Left lobe of liver (tissue), 2 donors: ENCODE measurements at regions not wholly inside any gene's neighbourhood (a gene's known extent, or its start where the extent isn't known, plus 50 kb on each side); places are given as distances from the start of the nearest gene placed in this dataset.
A peak's percentile ranks its signal among the peaks of the same experiment; 100 is the strongest.
"Not testable (repeated sequence)": the region's sequence is repeated elsewhere in the genome, so short reads cannot be mapped to it uniquely, and the experiment has no call there.

Experiments
- ATAC-seq: fragments of 200-7000 bp; cut with Tn5 transposase; one replicate; pipeline ENCODE4 v1.9.1; 2020; ENCODE audit warnings: mild to moderate bottlenecking, moderate library complexity
- DNase-seq: peaks from one replicate; pipeline ENCODE4 v3.0.0-alpha.2; 2020; ENCODE audit warnings: low spot score
- donor health status: DM: no; HTN: no; CAD: no; lungs with moderate emphysema.
- donor health status: DM: no; HTN: yes; CAD: no.

DNA sequence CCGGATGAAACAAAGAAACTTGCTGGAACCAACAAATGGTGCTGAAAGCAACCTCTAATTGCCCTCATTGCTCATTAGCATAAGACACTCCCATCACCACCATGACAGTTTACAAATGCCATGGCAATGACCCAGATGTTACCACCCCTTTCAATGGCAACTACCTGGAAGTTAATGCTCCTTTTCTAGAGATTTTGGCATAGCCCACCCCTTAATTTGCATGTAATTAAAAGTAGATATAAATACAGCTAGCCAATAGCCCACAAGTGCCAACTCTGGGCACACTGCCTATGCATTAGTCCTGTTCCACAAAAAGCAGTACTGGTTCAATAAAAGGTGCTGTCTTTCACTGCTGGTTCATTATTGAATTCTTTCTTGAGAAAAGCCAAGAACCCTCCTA lies 410.3 kb upstream of the PPP1R2C start:
- ATAC-seq (no peak), DNase-seq (no peak)

DNA sequence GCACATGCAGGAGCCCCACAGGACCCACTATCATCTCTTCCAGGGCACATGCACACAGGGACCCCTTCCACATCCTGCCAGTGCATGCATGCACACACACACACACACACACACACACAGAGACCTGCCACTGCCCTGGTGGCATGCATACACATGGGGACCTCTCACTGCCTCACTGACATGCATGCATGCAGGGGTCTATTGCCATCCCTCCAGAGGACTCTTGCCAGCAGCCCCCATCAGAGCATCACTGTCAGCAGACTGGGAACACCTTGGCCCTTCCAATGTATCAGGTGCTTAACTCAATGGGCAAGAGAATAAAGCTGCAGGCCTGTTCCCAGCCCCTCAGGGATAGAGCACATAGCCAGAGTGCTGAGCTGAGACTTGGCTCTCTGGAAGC lies 433.6 kb upstream of the PPP1R2C start:
- no peak for DNase-seq
- no peak for ATAC-seq

DNA sequence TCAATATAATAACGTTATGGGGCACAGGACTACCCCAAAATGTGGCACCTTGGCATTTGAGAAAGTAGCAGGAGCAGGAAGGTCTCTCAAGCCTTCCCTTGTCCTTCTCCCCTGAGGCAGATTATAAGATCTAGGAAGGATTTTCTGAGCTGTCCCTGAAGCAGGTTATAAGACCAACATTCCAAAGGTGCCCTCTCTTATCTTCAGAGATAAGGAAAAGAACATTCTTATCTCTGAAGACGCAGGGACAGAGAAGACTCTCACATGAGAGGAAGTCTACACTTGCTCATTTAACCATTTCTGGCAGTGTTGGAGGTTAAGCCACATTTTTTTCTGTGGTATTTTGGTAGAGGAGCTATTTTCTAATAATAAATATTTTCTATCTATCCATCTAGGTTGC lies 437.9 kb upstream of the MAOA start:
- no peak for DNase-seq
- no peak for ATAC-seq

- ATAC-seq (no peak), DNase-seq (no peak)
Measured at GRCh38 chrX:43224496-43224895, 431.6 kb upstream of the MAOA start.

DNA sequence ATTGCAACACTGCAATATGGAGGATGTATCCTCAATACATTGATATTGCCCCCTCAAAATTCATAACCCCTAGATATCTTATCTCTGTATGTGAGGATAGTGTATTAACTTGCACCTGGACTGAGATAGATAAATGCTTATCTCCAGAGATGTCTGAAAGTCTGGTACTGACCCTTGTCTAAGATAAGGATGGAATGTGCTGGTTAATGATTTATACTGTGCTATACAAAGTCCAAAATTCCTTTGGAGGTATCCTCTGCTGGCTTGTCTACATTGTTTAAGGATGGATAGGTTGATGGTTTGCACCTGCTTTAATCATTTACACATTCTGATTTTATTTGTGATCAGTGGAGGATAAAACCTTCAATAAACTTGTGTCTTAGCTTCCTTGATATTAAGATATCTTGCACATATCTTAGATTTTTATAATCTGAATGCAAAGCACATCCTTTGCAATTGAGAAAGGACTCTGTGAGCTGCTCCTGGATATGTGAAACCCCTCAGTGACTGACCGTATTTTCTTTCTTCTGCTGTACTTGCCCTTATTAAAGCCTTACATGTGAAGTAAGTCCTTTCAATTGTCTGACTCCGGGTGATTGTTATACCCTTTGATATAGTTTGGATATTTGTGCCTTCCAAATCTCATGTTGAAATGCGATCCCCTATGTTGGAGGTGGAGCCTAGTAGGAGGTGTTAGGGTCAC lies 430.3 kb upstream of the MAOA start:
- ATAC-seq: peak; percentile 98
- DNase-seq: no peak

- ATAC-seq (no peak), DNase-seq (no peak)
Measured at GRCh38 chrX:43238461-43238945, 417.6 kb upstream of the MAOA start.

GRCh38 chrX:43239356-43239755 lies 416.7 kb upstream of the MAOA start:
- DNase-seq (no peak), ATAC-seq (no peak)

- no peak for ATAC-seq
- no peak for DNase-seq
Measured at GRCh38 chrX:43255596-43255995, 400.5 kb upstream of the MAOA start.

DNA sequence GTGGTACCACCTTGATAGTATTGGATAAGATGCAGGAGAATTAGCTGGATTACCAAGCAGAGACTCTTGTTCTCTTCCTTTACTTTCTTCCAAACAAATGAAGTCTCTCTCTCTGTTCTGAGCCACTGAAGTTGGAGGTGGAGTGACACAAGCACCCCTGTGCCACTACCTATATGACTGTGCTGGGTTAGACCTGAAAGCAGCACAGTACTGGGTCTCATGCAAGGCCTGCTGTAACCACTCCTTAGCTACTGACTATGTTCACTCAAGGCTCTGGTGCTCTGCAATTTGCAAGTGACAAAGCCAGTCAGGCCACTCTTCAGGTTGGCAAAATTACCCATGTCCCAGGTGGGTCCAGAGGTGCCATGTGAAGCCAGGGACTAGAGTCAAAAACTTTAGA lies 389.6 kb upstream of the MAOA start:
- DNase-seq (no peak), ATAC-seq (no peak)

GRCh38 chrX:43267652-43268051 lies 388.4 kb upstream of the MAOA start:
- DNase-seq: no peak

DNA sequence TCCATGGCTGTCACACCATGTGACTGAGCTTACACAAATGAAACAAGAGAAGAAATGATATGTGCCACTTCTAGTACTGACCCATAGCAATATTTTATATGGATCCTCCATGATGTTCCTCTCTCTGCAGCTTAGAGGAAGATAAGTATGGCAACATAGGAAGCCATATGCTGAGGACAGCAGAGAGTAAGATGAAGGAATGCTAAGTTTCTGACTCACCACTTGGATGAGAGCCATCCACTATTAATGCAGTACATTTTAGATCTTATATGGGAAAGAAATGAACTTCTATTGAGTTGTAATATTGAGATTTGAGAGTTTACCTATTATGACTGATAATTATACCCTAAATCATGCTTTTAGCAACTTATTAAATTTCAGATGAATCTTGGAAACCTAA lies 386.9 kb upstream of the MAOA start:
- no peak for DNase-seq
- no peak for ATAC-seq

More at GRCh38 chrX:43267652-43268051, 388.4 kb upstream of the MAOA start:
- no peak for ATAC-seq

- ATAC-seq (no peak), DNase-seq (no peak)
Measured at GRCh38 chrX:43277879-43278278, 378.2 kb upstream of the MAOA start.

- no peak for DNase-seq
Measured at GRCh38 chrX:43278440-43278839, 377.7 kb upstream of the MAOA start.

GRCh38 chrX:43279341-43279808 lies 376.7 kb upstream of the MAOA start:
- no peak for ATAC-seq
- DNase-seq: no peak

More at GRCh38 chrX:43278440-43278839, 377.7 kb upstream of the MAOA start:
- no peak for ATAC-seq

- DNase-seq (no peak), ATAC-seq (no peak)
Measured at GRCh38 chrX:43283187-43283586, 372.9 kb upstream of the MAOA start.

DNA sequence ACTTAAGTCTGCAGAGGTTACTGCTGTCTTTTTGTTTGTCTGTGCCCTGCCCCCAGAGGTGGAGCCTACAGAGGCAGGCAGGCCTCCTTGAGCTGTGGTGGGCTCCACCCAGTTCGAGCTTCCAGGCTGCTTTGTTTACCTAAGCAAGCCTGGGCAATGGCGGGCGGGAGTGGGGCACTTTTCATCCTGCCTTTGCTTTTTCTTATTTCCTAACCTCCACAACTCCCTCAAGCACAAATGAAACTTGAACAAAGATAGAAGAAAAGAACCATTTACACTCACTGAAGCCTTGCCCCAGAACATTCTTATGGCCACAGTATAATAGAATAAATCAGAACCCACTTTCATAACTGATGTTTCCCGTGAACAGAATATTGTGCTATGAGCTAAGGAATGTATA lies 344.5 kb upstream of the MAOA start:
- ATAC-seq, DNase-seq: not testable (repeated sequence)

GRCh38 chrX:43313035-43313434 lies 343.1 kb upstream of the MAOA start:
- no peak for DNase-seq

GRCh38 chrX:43314525-43314924 lies 341.6 kb upstream of the MAOA start:
- ATAC-seq (no peak), DNase-seq (no peak)

More at GRCh38 chrX:43313035-43313434, 343.1 kb upstream of the MAOA start:
- no peak for ATAC-seq

GRCh38 chrX:43315622-43316021 lies 340.5 kb upstream of the MAOA start:
- DNase-seq (no peak), ATAC-seq (no peak)

DNA sequence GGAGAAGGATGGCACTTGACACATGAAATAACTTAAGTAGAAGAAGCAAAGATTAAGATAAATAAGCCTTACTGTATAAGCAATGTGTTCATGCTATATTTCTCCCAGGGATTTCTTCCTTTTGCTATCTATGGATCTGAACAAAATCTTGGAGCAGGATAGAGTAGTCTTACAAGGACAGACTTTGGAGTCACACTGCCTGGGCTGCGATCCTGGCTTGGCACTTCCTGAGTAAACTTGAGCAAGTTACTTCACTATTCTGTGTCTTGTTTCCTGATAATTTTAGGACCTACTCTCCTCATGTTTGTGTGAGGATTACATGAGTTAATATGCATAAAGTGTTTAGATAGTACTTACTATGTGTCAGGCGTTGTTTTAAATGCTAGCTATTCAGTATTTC lies 340.0 kb upstream of the MAOA start:
- DNase-seq (no peak), ATAC-seq (no peak)

DNA sequence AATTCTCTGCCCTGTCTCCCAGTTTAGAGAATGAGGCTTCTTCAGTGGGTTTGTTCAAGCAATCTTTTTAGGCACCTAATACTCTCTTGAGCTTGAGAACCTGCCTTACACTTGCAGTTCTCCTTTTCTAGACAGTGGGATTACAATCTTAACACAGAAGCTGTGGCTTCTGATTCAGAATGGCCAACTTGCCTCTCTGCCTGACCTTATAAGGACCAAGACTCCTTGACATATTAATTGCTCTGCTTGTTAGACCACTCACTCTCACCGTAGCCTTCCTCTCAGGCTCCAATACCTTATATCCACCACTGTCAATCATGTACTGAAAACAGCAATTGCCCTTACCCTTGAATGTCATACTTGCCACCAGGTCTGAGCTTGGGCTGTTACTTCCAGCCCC lies 338.7 kb upstream of the MAOA start:
- no peak for ATAC-seq
- DNase-seq: no peak

GRCh38 chrX:43328358-43328946 lies 327.6 kb upstream of the MAOA start:
- ATAC-seq (no peak), DNase-seq (no peak)

DNA sequence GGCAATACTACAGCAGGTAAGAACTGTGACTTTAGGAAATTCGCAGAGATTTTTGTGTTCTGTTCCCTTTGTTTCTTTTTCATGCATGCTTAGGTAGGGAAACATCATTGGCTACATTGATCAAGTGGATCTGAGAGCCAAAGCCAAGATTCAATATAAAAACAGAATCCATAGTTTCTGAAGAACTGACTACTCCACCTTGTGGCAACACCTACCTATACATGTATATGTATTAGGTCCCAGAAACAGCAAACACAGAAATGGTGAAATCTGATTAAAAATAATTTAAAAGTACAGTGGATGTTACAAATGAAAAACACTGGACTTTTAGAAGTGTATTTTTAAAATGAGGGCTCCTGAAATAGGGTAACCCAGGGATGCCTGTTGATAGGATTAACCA lies 322.6 kb upstream of the MAOA start:
- DNase-seq (no peak), ATAC-seq (no peak)
